MM.1S (cell line): ENCODE measurements at regions not wholly inside any gene's neighbourhood (a gene's known extent, or its start where the extent isn't known, plus 50 kb on each side); places are given as distances from the start of the nearest gene placed in this dataset.

ENCODE experiments used
- DNase-seq: peaks from one replicate; pipeline ENCODE4 v3.0.0-alpha.2; 2015
- H2AFZ ChIP-seq: fragments of 300-600 bp; sonication (generic); 2 replicates; pipeline ENCODE4 v1.6.0; 2016; ENCODE audit warnings: antibody characterized with exemption, low read length
- H3F3A ChIP-seq: fragments of 300-600 bp; sonication (generic); 2 replicates; pipeline ENCODE4 v1.6.1; 2016; ENCODE audit warnings: mild to moderate bottlenecking, antibody characterized with exemption, low read length, moderate library complexity, mixed read lengths; ENCODE audit not compliant: insufficient read depth
- H3K27ac ChIP-seq: fragments of 300-600 bp; sonication (generic); 2 replicates; pipeline ENCODE4 v1.5.1; 2016; ENCODE audit warnings: mild to moderate bottlenecking, low read length
- H3K27me3 ChIP-seq: fragments of 300-600 bp; sonication (generic); replicated peaks from 2 replicates; pipeline ENCODE4 v1.6.0; 2016; ENCODE audit warnings: low read length; ENCODE audit not compliant: insufficient read depth
- H3K36me3 ChIP-seq: fragments of 300-600 bp; sonication (generic); replicated peaks from 2 replicates; pipeline ENCODE4 v1.6.1; 2016; ENCODE audit warnings: mild to moderate bottlenecking, low read length, mixed read lengths; ENCODE audit not compliant: insufficient read depth
- H3K4me1 ChIP-seq: fragments of 300-600 bp; sonication (generic); 2 replicates; pipeline ENCODE4 v1.6.1; 2016; ENCODE audit warnings: low read length, mixed read lengths
- H3K4me2 ChIP-seq: fragments of 300-600 bp; sonication (generic); 2 replicates; pipeline ENCODE4 v1.6.0; 2016; ENCODE audit warnings: low read depth, low read length
- H3K4me3 ChIP-seq: fragments of 300-600 bp; sonication (generic); 2 replicates; pipeline ENCODE4 v1.5.1; 2016; ENCODE audit warnings: low read length, mixed read lengths
- H3K79me2 ChIP-seq: fragments of 300-600 bp; sonication (generic); 2 replicates; pipeline ENCODE4 v1.6.1; 2016; ENCODE audit warnings: mixed run types, low read length, mixed read lengths
- H3K9ac ChIP-seq: fragments of 300-600 bp; sonication (generic); 2 replicates; pipeline ENCODE4 v1.6.1; 2016; ENCODE audit warnings: low read length, mixed read lengths
- H3K9me2 ChIP-seq: fragments of 300-600 bp; sonication (generic); replicated peaks from 2 replicates; pipeline ENCODE4 v1.6.1; 2016; ENCODE audit warnings: mild to moderate bottlenecking, low read length, mixed read lengths; ENCODE audit not compliant: insufficient read depth
- H3K9me3 ChIP-seq: fragments of 300-600 bp; sonication (generic); replicated peaks from 2 replicates; pipeline ENCODE4 v1.6.1; 2016; ENCODE audit warnings: mild to moderate bottlenecking, low read length, mixed read lengths; ENCODE audit not compliant: insufficient read depth
- H4K20me1 ChIP-seq: fragments of 300-600 bp; sonication (generic); 2 replicates; pipeline ENCODE4 v1.6.1; 2016; ENCODE audit warnings: mild to moderate bottlenecking, low read length, moderate library complexity, mixed read lengths; ENCODE audit not compliant: insufficient read depth
- CTCF ChIP-seq: fragments of 300-600 bp; sonication (generic); IDR thresholded peaks from 2 replicates; pipeline ENCODE4 v1.5.1; 2016; ENCODE audit warnings: antibody characterized with exemption, low read length, mixed read lengths
- EZH2 ChIP-seq: fragments of 300-600 bp; sonication (generic); optimal IDR thresholded peaks from 2 replicates; pipeline ENCODE3; 2017; ENCODE audit warnings: low read depth, mild to moderate bottlenecking, antibody characterized with exemption, low read length, mixed read lengths
- EZH2phosphoT487 ChIP-seq: fragments of 300-600 bp; sonication (generic); IDR thresholded peaks from 2 replicates; pipeline ENCODE4 v1.6.1; 2018; ENCODE audit warnings: antibody characterized with exemption, low read length

GRCh38 chr15:36133742-36134141 is 445.7 kb upstream of the CDIN1 start:
- Histone ChIP-seq H3K36me3 (no peaks in the 10 kb centered on the region), H3K9me3 (no peaks in the 10 kb centered on the region), H3K4me2 (no peak overlapping the region), H3K4me3 (no peak overlapping the region), H3F3A (no peaks in the 10 kb centered on the region), H4K20me1 (no peaks in the 10 kb centered on the region), H3K9ac (no peak overlapping the region), H3K9me2 (no peaks in the 10 kb centered on the region), H3K27me3 (no peaks in the 10 kb centered on the region), H3K4me1 (no peaks in the 10 kb centered on the region), H3K79me2 (no peaks in the 10 kb centered on the region), H3K27ac (no peak overlapping the region), H2AFZ (no peak overlapping the region)
- DNase-seq, result no peak
- TF ChIP-seq EZH2phosphoT487, result no peak
- no peak for TF ChIP-seq EZH2
- no peak for TF ChIP-seq CTCF

GRCh38 chr15:36136049-36136448 is 443.4 kb upstream of the CDIN1 start:
- no peak overlapping the region for H3K27ac ChIP-seq
- no peaks in the 10 kb centered on the region for H3F3A ChIP-seq
- no peaks in the 10 kb centered on the region for H3K36me3 ChIP-seq
- H3K79me2 ChIP-seq, result no peaks in the 10 kb centered on the region
- H3K9me2 ChIP-seq, result no peaks in the 10 kb centered on the region
- H3K4me3 ChIP-seq, result no peak overlapping the region
- H3K9ac ChIP-seq, result no peak overlapping the region
- H3K27me3 ChIP-seq, result no peaks in the 10 kb centered on the region
- H2AFZ ChIP-seq, result no peak overlapping the region
- H4K20me1 ChIP-seq, result no peaks in the 10 kb centered on the region
- no peak for DNase-seq
- H3K4me2 ChIP-seq, result no peak overlapping the region
- no peaks in the 10 kb centered on the region for H3K4me1 ChIP-seq
- no peak for TF ChIP-seq EZH2phosphoT487
- no peaks in the 10 kb centered on the region for H3K9me3 ChIP-seq

- no peak for TF ChIP-seq EZH2phosphoT487
- TF ChIP-seq CTCF, result no peak
- no peak for TF ChIP-seq EZH2
- Histone ChIP-seq H4K20me1 (no peaks in the 10 kb centered on the region), H3K27ac (no peak overlapping the region), H2AFZ (no peak overlapping the region), H3K9me3 (no peaks in the 10 kb centered on the region), H3K36me3 (no peaks in the 10 kb centered on the region), H3F3A (no peaks in the 10 kb centered on the region), H3K4me1 (no peaks in the 10 kb centered on the region), H3K9me2 (no peaks in the 10 kb centered on the region), H3K9ac (no peak overlapping the region), H3K4me2 (no peak overlapping the region), H3K79me2 (no peaks in the 10 kb centered on the region), H3K27me3 (no peaks in the 10 kb centered on the region), H3K4me3 (no peak overlapping the region)
- no peak for DNase-seq
Measured at GRCh38 chr15:36152936-36153335, 426.5 kb upstream of the CDIN1 start.

GRCh38 chr15:36156879-36157427 is 422.5 kb upstream of the CDIN1 start:
- Histone ChIP-seq H2AFZ (no peak overlapping the region), H3F3A (no peaks in the 10 kb centered on the region), H3K4me3 (no peak overlapping the region), H3K9me3 (no peaks in the 10 kb centered on the region), H3K9ac (no peak overlapping the region), H3K4me2 (no peak overlapping the region), H3K27me3 (no peaks in the 10 kb centered on the region), H3K9me2 (no peaks in the 10 kb centered on the region), H4K20me1 (no peaks in the 10 kb centered on the region), H3K36me3 (no peaks in the 10 kb centered on the region), H3K4me1 (no peaks in the 10 kb centered on the region), H3K27ac (no peak overlapping the region), H3K79me2 (no peaks in the 10 kb centered on the region)
- TF ChIP-seq CTCF (no peak), EZH2 (no peak), EZH2phosphoT487 (no peak)
- no peak for DNase-seq
